CD4-positive, alpha-beta T cell treated with Interleukin-15 for 1 hour (primary cell): ENCODE measurements at regions not wholly inside any gene's neighbourhood (a gene's known extent, or its start where the extent isn't known, plus 50 kb on each side); places are given as distances from the start of the nearest gene placed in this dataset.

Experiments used
- DNase-seq: peaks from one replicate; pipeline ENCODE4 v3.0.0-alpha.2; 2020

- no peak for DNase-seq
Observed at GRCh38 chr15:38048001-38048455, 113.6 kb downstream of the TMCO5A start.

- DNase-seq = no peak
Observed at GRCh38 chr15:38049891-38050290, 115.5 kb downstream of the TMCO5A start.

- DNase-seq = no peak
Observed at GRCh38 chr15:38050529-38051448, 116.3 kb downstream of the TMCO5A start.

- no peak for DNase-seq
Observed at GRCh38 chr15:38053205-38053604, 118.8 kb downstream of the TMCO5A start.

- no peak for DNase-seq
Observed at GRCh38 chr15:38053776-38054175, 119.3 kb downstream of the TMCO5A start.

- DNase-seq = no peak
Observed at GRCh38 chr15:38054488-38054887, 120.0 kb downstream of the TMCO5A start.

GRCh38 chr15:38058596-38059075 is 124.2 kb downstream of the TMCO5A start:
- no peak for DNase-seq

GRCh38 chr15:38059665-38060064 is 125.2 kb downstream of the TMCO5A start:
- DNase-seq = no peak

- DNase-seq = no peak
Observed at GRCh38 chr15:38061856-38062649, 127.6 kb downstream of the TMCO5A start.

GRCh38 chr15:38062696-38063095 is 128.3 kb downstream of the TMCO5A start:
- no peak for DNase-seq

- no peak for DNase-seq
Observed at GRCh38 chr15:38065721-38066345, 131.4 kb downstream of the TMCO5A start.

GRCh38 chr15:38066612-38067011 is 132.2 kb downstream of the TMCO5A start:
- no peak for DNase-seq

- DNase-seq = peak; percentile 58
Observed at GRCh38 chr15:38068626-38069391, 134.4 kb downstream of the TMCO5A start.

- peak; percentile 71 for DNase-seq
Observed at GRCh38 chr15:38069511-38070011, 135.1 kb downstream of the TMCO5A start.

- DNase-seq = no peak
Observed at GRCh38 chr15:38070778-38071177, 136.3 kb downstream of the TMCO5A start.

- no peak for DNase-seq
Observed at GRCh38 chr15:38071211-38071972, 137.0 kb downstream of the TMCO5A start.

GRCh38 chr15:38072007-38072347 is 137.5 kb downstream of the TMCO5A start:
- DNase-seq = no peak

GRCh38 chr15:38072348-38073177 is 138.1 kb downstream of the TMCO5A start:
- peak; percentile 52 for DNase-seq

- DNase-seq = no peak
Observed at GRCh38 chr15:38073178-38073946, 138.9 kb downstream of the TMCO5A start.

- DNase-seq = no peak
Observed at GRCh38 chr15:38074029-38074428, 139.6 kb downstream of the TMCO5A start.
